NCI-H2196 (cell line): ENCODE measurements at regions not wholly inside any gene's neighbourhood (a gene's known extent, or its start where the extent isn't known, plus 50 kb on each side); places are given as distances from the start of the nearest gene placed in this dataset.

ENCODE experiments used
- DNase-seq: peaks from one replicate; lab custom pipeline; 2025; ENCODE audit not compliant: unreplicated experiment; lab: John Stamatoyannopoulos, UW

DNA sequence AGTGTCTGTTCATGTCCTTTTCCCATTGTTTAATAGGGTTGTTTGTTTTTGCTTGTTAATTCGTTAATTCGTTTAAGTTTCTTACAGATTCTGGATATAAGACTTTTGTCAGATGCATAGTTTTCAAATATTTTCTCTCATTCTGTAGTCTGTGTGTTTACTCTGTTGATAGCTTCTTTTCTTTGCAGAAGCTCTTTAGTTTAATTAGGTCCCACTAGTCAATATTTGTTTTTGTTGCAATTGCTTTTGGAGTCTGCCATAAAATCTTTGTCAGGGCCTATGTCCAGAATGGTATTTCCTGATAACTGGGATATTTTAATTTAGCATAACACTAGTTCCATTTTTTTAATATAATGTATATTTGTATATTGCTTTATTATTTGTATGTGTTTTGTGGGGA lies 1380.1 kb downstream of the SUCLG1 start:
- no peak for DNase-seq

DNA sequence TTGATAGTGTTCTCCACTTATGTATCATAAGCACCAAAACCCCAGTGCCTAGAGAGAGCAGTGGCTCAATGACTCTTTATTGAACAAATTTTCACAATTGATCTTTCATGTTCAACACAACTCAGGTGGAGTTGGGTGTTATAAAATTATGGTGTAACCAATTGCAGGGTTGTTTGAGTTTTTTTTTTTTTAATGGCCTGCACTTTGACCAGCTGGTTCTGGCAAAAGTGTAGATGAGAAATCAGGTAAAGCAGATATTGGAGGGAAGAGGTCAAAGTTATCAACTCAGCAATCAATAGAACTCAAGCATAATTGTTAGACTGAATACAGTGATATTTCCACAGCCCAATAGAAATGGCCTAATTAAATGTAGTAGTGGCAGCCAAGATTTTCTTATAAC lies 1386.3 kb downstream of the SUCLG1 start:
- DNase-seq: no peak

DNA sequence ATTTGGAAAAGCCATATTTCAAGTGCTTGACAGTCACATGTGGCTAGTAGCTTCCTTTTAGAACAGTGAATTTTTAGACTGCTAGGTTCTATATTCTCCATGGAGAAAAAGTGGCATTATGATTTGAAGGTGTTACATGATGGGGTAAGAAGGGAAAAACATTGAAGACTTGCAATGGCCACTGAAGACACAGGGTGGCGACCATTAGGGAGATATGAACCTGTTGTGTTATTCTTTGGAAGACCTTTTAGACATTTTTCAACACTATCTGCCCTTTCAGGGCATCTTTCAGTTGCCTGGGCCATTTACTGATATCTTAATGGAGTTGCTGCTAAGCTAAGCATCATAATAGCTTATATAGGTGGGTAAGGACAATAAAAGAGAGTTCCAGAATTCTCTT lies 1387.2 kb downstream of the SUCLG1 start:
- DNase-seq: no peak

- no peak for DNase-seq
These were observed 1387.7 kb downstream of the SUCLG1 start for GRCh38 chr2:83071352-83071751.

GRCh38 chr2:83069724-83070123 lies 1389.4 kb downstream of the SUCLG1 start:
- no peak for DNase-seq

GRCh38 chr2:83068714-83069113 lies 1390.4 kb downstream of the SUCLG1 start:
- DNase-seq: no peak

DNA sequence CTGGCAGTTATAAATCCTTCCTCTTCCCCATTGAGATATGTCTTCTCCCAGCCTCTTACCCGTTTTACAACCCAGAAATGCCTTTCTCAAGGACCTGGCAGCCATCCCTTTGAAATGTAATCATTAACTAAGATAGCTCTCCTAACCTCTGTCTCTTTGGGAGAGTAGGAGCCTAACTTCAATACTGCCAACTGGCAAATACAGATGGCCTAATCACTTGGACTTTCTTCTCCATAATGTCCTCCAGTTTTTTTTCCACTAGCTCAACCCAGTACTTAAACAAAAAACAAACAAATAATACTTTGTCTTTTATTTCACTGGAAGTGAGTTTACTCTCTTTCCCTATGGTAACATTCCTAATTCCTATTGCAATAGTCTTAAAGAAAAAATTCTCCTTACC lies 1391.1 kb downstream of the SUCLG1 start:
- DNase-seq: no peak

DNA sequence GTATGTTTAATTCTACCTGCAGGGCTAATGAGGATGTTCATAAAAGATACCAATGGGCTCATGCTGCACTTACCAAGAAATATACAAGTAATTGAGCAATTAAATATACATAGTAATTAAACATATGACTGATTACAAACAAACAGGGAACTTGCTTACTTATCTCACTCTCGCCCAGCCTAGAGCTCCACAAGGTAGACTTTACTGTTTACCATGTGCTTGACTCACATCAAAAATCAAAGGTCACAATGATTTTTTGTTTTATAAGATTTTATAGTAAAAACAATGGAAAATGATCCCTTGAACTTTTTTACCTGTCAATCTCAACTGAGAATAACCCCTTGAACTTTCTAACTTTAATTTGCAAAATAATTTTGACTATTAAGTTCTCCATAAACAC lies 1395.1 kb downstream of the SUCLG1 start:
- no peak for DNase-seq

DNA sequence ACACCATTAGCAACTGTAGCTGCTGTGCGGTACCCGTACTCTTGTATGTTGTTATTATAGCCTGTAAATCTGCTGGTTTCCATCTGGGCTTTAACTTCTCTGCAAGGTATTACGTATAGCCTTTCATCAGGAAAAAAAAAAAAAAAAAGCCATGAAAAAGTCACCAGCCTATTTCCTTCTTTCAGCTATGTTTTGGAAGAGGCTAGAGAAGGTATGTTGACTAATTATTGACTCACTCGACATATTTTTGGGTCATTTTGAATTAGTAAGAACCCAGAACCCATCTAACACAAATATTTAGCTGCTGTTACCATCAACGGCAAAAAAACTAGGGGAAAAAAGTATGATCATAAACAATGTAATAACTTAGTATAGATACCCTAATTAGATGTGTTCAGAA lies 1395.6 kb downstream of the SUCLG1 start:
- DNase-seq: no peak

- no peak for DNase-seq
These were observed 1400.4 kb downstream of the SUCLG1 start for GRCh38 chr2:83058683-83059082.

DNA sequence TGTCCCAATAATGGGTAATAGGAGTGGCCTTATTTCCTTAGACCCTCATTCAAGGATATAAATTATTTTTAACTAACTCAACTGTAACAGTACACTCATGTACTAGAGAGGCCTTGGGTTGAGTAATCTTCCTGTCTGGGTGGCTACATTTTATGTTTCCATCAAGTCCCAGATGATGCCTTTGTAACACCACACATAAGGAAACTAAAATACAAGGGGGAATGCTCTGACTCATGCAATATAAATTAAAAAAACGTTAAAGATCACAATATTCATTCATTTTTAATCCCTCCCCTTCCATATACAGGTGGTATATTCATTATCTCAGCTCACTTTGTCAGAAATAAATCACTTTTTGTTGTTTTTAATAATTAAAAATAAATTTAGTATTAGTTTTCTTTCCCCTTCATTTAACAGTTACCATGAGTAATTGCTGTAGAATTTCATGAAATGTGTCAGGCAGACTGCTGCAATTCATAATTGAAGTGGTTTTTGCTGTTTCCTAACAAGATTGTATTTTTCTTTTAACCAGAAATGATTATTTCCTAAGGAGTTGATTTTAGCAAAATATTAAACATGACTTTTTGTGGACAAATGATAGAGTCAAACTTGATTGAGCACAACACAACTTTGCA lies 1403.6 kb downstream of the SUCLG1 start:
- no peak for DNase-seq

GRCh38 chr2:83054751-83055150 lies 1404.3 kb downstream of the SUCLG1 start:
- DNase-seq: no peak

DNA sequence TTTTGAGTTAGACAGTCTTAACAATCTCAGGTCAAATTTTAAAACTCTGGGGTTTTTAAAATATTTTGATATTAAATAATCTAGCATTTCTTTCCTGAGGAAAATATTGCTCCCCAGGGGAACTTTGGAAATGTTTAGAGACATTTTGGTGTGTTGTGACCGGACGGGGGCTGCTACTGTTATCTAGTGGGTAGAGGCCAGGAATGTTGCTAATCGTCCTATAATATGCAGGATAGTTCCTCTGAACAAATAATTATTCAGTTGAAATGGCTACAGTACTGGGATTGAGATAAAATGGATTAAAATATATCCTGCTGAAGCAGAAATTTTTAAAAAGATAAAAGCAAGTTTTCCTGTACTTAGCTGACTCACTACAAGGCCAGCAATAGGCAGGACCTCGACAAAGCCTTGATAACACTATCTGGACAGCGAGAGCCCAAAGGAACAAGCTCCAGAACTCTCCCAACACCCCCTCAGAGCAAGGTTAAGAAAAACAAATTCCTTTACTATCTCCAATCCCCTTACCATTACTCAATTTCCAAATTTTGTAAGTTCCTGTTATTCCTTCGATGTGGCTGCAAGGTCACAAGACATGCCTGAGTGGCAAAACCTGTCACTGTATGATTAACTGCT lies 1407.4 kb downstream of the SUCLG1 start:
- DNase-seq: no peak

- DNase-seq: no peak
These were observed 1417.0 kb downstream of the SUCLG1 start for GRCh38 chr2:83042053-83042452.

DNA sequence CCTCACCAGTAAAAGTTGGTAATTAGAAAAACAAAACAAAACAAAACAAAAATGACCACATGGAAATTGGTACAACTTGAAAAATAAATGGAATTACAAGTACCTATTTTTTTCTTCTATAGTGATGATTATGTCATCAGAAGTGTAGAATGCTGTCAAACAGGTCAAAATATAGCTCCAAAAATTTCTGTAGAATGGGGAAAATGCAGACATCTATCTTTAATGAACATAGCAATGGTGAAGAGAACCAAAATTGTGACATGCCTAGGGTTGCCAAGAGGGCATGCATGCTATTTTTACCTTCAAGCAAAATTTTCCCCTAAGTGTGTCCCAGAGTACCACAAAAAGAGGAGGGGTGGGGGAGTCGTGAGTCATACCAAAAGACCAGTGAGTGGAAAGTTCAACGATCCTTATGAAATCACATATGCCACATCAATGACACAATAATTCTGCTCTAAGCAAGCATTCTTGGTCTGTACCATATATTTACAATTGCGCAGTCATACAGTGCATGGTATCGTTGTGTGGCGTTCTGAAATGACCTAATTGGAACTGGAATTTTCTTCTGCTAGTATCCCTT lies 1436.4 kb downstream of the SUCLG1 start:
- DNase-seq: no peak

GRCh38 chr2:83017366-83018090 lies 1441.6 kb downstream of the SUCLG1 start:
- DNase-seq: no peak

DNA sequence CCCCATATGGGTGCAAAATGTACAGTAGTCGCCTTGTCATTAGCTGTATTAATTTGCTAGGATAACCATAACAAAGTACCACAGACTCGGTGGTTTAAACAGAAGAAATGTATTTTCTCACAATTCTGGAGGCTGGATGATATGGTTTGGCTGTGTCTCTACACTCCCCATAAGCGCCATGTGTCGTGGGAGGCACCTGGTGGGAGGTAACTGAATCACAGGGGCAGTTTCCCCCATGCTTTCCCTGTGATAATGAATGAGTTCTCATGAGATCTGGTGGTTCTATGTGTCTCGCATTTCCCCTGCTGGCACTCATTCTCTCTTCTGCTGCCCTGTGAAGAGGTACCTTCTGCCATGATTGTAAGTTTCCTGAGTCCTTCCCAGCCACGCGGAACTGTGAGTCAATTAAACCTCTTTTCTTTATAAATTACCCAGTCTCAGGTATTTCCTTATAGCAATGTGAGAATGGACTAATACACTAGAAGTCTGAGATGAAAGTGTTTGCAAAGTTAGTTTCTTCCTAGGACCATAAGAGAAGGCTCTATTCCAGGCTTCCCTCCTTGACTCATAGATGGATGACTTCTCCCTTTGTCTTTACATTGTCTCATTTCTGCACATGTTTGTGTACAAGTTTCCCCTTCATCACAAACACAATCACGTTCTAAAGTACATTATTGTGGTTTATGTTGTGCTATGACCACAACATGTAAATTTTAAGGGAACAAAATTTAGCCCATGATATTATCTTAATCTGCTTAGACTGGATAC lies 1442.6 kb downstream of the SUCLG1 start:
- no peak for DNase-seq

- no peak for DNase-seq
These were observed 1443.2 kb downstream of the SUCLG1 start for GRCh38 chr2:83015900-83016299.

GRCh38 chr2:83015035-83015715 lies 1443.9 kb downstream of the SUCLG1 start:
- DNase-seq: no peak

- no peak for DNase-seq
These were observed 1444.6 kb downstream of the SUCLG1 start for GRCh38 chr2:83014462-83014861.

DNA sequence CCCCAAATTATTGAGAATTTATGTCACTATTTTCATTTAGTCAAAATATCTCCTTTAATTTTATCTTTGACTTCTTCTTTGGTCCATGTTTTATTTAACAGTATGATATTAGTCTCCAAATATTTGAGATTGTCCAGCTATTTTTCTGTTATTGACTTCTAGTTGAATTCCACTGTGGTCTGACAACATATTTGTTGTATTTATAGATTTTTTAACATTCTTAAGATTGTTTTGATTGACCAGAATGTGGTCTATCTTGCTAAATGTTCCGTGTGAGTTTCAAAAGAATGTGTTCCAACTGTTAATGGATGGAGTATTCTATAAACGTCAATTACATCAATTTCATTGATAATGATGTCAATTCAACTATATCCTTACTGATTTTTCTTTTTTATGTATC lies 1452.1 kb downstream of the SUCLG1 start:
- DNase-seq: no peak
